Vagina (tissue), 2 donors: ENCODE measurements at regions not wholly inside any gene's neighbourhood (a gene's known extent, or its start where the extent isn't known, plus 50 kb on each side); places are given as distances from the start of the nearest gene placed in this dataset.

Experiments used
- DNase-seq, 2 donors: peaks; one replicate each; pipeline ENCODE4 v3.0.0-alpha.2; 2017; ENCODE audit errors: extremely low spot score in 2 of 2
- H3K27ac ChIP-seq: fragments of 200-600 bp; sonication (generic); one replicate; pipeline ENCODE4 v1.5.1; 2019
- H3K27me3 ChIP-seq: fragments of 200-600 bp; sonication (generic); one replicate; pipeline ENCODE4 v1.5.1; 2019
- H3K36me3 ChIP-seq, 2 donors: fragments of 200-600 bp; sonication (generic); one replicate each; pipeline ENCODE4 v1.5.1; 2017 to 2019
- H3K4me1 ChIP-seq: fragments of 200-600 bp; sonication (generic); one replicate; pipeline ENCODE4 v1.5.1; 2019
- H3K4me3 ChIP-seq, 2 donors: fragments of 200-600 bp; sonication (generic); 1 replicate in 1 of 2; 2 replicates in 1 of 2; pipeline ENCODE4 v1.5.1; 2016 to 2019
- H3K9me3 ChIP-seq: fragments of 200-600 bp; sonication (generic); one replicate; pipeline ENCODE4 v1.5.1; 2019
- POLR2A ChIP-seq, 2 donors: fragments of 450-650 bp; IDR thresholded peaks; one replicate each; pipeline ENCODE4 v1.6.1; 2017; ENCODE audit warnings: antibody characterized with exemption in 2 of 2, mild to moderate bottlenecking in 2 of 2, moderate library complexity in 2 of 2
- POLR2AphosphoS5 ChIP-seq, 2 donors: sonication (generic); formaldehyde crosslinking; IDR thresholded peaks; one replicate each; pipeline ENCODE4 v1.9.0; 2017; ENCODE audit warnings: antibody characterized with exemption in 2 of 2, mild to moderate bottlenecking in 2 of 2, low read depth in 1 of 2; ENCODE audit not compliant: insufficient read depth in 1 of 2
- intact Hi-C: fragments of 100-400 bp; cut with DNase I; formaldehyde crosslinking; loops from one replicate; pipeline ENCODE4 v1.15.1; 2023
- TF ChIP-seq, protein P1 (sequence below), 3 experiments: fragments of 450-650 bp in 2 of 3; fragments of 200-600 bp in 1 of 3; sonication (generic) in 1 of 3; IDR thresholded peaks; one replicate each; pipeline ENCODE4 v1.5.1; 2017 to 2019; ENCODE audit warnings: antibody characterized with exemption in 3 of 3, mild to moderate bottlenecking in 2 of 3, moderate library complexity in 2 of 3

DNA sequence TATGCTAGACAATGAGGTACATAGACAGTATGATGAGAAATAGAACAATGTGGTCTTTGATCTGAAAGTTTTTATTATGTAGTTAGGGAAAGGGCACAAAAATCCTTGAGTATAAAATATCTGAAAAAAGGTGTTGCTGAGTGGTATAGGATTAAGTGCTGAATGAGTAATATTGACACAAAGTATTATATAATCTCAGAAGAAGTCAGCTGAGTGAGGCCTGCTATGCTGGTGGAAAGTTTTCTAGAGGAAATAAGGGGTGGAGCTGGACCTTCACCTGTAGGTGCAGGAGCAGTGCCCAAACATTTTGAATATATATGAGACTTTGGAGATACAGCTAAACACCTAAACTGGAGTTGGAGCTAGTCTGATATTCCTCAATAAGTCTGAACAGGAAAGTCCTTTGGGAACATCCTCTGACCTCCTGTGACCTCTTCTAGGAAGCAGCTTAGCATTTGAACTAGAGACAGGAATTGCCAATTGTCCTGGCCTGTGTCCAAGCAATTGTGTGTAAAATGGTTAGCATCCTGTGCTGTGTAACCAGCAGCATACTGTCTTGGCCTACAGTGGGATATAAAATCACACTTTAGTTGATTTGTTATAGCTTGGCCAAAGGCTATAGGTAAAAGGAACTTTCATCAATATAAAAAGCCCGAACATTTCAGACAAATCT is 285.3 kb downstream of the ANKRD50 start:
- Histone ChIP-seq H3K4me1 (no peaks in the 10 kb centered on the region), H3K36me3 (no peaks in the 10 kb centered on the region), H3K27ac (no peak overlapping the region), H3K4me3 (no peak overlapping the region), H3K27me3 (no peaks in the 10 kb centered on the region), H3K9me3 (no peaks in the 10 kb centered on the region)
- intact Hi-C loops, result no loop called here
- TF ChIP-seq POLR2A (IDR thresholded peaks at IDR 0.05) (no peak), POLR2AphosphoS5 (IDR thresholded peaks at IDR 0.05; ENCODE audit: insufficient read depth in 1 of 2, low read depth in 1 of 2) (peak in 1 of 2 donors; percentile 38)
- no peak for DNase-seq

DNA sequence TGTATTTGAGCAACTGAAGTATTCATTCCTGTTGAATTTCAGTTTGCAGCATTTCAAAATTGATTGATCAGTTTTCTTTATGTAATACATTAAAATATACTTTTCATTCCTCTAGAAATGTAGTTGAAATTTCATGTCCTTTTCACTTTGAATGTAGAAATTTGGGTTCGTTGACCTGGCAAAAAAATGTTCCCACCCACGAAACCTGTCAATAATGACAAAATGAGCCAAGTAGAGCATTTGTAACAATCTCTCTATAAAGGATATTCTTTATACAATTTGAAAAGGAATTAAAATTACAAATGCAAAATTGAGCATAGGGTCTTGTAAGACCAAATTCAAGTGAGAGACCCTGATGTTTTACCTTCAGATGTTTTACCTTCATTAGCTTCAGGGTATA is 283.9 kb downstream of the ANKRD50 start:
- Histone ChIP-seq H3K36me3 (no peaks in the 10 kb centered on the region), H3K27ac (no peak overlapping the region), H3K9me3 (no peaks in the 10 kb centered on the region), H3K27me3 (no peaks in the 10 kb centered on the region), H3K4me3 (no peak overlapping the region), H3K4me1 (no peaks in the 10 kb centered on the region)
- TF ChIP-seq, protein P1, sequence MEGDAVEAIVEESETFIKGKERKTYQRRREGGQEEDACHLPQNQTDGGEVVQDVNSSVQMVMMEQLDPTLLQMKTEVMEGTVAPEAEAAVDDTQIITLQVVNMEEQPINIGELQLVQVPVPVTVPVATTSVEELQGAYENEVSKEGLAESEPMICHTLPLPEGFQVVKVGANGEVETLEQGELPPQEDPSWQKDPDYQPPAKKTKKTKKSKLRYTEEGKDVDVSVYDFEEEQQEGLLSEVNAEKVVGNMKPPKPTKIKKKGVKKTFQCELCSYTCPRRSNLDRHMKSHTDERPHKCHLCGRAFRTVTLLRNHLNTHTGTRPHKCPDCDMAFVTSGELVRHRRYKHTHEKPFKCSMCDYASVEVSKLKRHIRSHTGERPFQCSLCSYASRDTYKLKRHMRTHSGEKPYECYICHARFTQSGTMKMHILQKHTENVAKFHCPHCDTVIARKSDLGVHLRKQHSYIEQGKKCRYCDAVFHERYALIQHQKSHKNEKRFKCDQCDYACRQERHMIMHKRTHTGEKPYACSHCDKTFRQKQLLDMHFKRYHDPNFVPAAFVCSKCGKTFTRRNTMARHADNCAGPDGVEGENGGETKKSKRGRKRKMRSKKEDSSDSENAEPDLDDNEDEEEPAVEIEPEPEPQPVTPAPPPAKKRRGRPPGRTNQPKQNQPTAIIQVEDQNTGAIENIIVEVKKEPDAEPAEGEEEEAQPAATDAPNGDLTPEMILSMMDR (IDR thresholded peaks at IDR 0.05), result no peak
- TF ChIP-seq POLR2AphosphoS5 (IDR thresholded peaks at IDR 0.05; ENCODE audit: insufficient read depth in 1 of 2, low read depth in 1 of 2), result no peak
- TF ChIP-seq POLR2A (IDR thresholded peaks at IDR 0.05), result no peak
- no peak for DNase-seq
- intact Hi-C loops, result no loop called here

DNA sequence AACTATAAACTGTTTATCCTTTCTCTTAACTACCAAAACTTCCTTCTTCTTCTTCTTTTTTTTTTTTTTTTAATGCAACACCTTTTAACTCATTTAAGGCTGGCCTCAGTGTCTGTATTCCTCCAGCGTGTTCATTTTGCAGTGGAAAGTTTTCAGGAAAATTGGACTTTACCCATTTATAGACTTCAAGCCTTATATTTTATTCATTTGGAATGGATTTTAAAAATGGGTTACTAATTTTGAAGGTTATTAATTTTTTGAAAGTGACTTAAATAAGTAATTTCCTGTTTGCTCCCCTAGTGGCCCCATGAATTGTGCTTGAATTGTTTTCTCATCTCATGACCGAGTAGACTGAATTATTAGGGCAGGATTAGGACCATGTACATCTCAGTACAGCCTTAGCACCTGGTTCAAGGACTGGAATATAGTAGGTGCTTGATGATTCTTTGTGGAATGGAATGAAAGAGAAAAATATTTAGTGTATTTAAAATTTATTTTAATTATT is 282.7 kb downstream of the ANKRD50 start:
- no peaks in the 10 kb centered on the region for H3K27me3 ChIP-seq
- no peak for DNase-seq
- no peaks in the 10 kb centered on the region for H3K36me3 ChIP-seq
- TF ChIP-seq, protein P1 (IDR thresholded peaks at IDR 0.05), result no peak
- no peak for TF ChIP-seq POLR2AphosphoS5 (IDR thresholded peaks at IDR 0.05; ENCODE audit: insufficient read depth in 1 of 2, low read depth in 1 of 2)
- no peak for TF ChIP-seq POLR2A (IDR thresholded peaks at IDR 0.05)
- H3K9me3 ChIP-seq, result no peaks in the 10 kb centered on the region
- intact Hi-C loops, result no loop called here
- H3K27ac ChIP-seq, result no peak overlapping the region
- H3K4me3 ChIP-seq, result no peak overlapping the region
- no peaks in the 10 kb centered on the region for H3K4me1 ChIP-seq

DNA sequence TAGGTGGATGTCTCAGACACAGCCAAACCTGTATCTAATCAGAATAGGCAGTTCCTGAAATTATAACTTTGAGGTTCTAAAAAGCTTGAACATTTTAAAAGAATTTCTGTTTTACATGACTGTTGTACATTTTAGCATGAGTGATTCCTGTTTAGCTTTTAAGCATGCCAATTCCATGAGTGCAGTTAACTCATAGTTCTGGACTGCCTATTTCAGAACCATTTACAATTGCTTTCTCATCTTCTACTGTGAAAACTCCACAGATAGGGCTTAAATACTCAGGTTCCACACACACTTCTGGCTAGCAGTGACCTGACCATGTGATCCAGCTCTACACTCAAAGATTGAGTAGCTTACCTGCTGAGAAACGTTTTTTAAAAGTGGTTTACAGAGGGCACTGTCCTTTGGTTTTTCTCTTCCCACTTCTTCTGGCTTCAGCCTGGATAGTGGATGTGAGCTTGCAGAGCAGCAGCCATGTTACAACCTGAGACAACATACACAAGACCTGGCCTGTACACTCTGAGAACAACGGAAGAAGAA is 280.8 kb downstream of the ANKRD50 start:
- H3K27ac ChIP-seq, result no peak overlapping the region
- H3K9me3 ChIP-seq, result no peaks in the 10 kb centered on the region
- no peaks in the 10 kb centered on the region for H3K27me3 ChIP-seq
- H3K36me3 ChIP-seq, result no peaks in the 10 kb centered on the region
- H3K4me3 ChIP-seq, result no peak overlapping the region
- intact Hi-C loops, result no loop called here
- no peak for DNase-seq
- peaks cover 4% of the 10 kb centered on the region for H3K4me1 ChIP-seq
- TF ChIP-seq POLR2AphosphoS5 (IDR thresholded peaks at IDR 0.05; ENCODE audit: insufficient read depth in 1 of 2, low read depth in 1 of 2) (no peak), POLR2A (IDR thresholded peaks at IDR 0.05) (no peak)
- TF ChIP-seq, protein P1 (IDR thresholded peaks at IDR 0.05), result no peak

DNA sequence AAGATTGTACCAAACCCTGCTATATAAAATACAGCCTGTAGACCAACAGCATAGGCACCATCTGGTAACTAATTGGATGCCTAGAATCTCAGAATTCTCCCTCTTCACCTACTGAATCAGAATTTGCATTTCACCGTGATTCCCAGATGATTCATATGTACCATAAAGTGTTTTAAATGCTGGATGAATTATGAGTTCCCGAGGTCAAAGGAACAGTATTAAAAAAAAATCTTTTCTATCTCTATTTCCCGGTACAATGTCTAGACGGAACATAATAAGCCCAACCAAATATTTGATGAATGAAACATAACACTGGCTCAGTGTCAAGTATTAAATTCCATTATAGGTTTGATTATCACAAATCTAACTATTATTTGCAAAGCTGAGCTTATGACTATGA is 280.0 kb downstream of the ANKRD50 start:
- H3K9me3 ChIP-seq, result no peaks in the 10 kb centered on the region
- H3K36me3 ChIP-seq, result no peaks in the 10 kb centered on the region
- intact Hi-C loops, result no loop called here
- peaks cover 4% of the 10 kb centered on the region for H3K4me1 ChIP-seq
- no peaks in the 10 kb centered on the region for H3K27me3 ChIP-seq
- H3K4me3 ChIP-seq, result no peak overlapping the region
- no peak overlapping the region for H3K27ac ChIP-seq
- TF ChIP-seq POLR2A (IDR thresholded peaks at IDR 0.05), result no peak
- DNase-seq, result no peak

DNA sequence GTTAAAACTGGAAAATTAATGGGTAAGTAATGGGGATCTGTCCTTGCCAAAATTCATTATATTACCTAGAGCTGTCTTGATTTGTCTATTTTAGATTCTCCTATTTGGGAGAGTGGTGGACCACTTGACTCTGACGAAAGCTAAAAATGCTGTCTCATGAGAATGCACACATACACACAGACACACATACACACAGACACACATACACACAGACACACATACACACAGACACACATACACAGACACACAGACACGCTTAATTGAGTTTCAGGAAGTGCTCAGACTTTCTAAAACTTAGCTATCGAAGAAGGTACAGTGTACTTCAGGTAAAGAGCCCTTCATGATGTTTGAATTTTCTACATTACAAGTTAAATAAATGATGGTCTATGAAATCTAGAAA is 279.5 kb downstream of the ANKRD50 start:
- H3K36me3 ChIP-seq, result no peaks in the 10 kb centered on the region
- no peak overlapping the region for H3K27ac ChIP-seq
- H3K9me3 ChIP-seq, result no peaks in the 10 kb centered on the region
- H3K4me1 ChIP-seq, result peaks cover 4% of the 10 kb centered on the region
- DNase-seq, result no peak
- intact Hi-C loops, result no loop called here
- no peak for TF ChIP-seq POLR2A (IDR thresholded peaks at IDR 0.05)
- no peak for TF ChIP-seq POLR2AphosphoS5 (IDR thresholded peaks at IDR 0.05; ENCODE audit: insufficient read depth in 1 of 2, low read depth in 1 of 2)
- TF ChIP-seq, protein P1 (IDR thresholded peaks at IDR 0.05), result no peak
- H3K4me3 ChIP-seq, result no peak overlapping the region
- H3K27me3 ChIP-seq, result no peaks in the 10 kb centered on the region
